GM21529 (cell line): ENCODE measurements at regions not wholly inside any gene's neighbourhood (a gene's known extent, or its start where the extent isn't known, plus 50 kb on each side); places are given as distances from the start of the nearest gene placed in this dataset.
"Not testable (repeated sequence)": the region's sequence is repeated elsewhere in the genome, so short reads cannot be mapped to it uniquely, and the experiment has no call there.

Experiments
- ATAC-seq: cut with Tn5 transposase; IDR thresholded peaks from one replicate; pipeline ENCODE4 v1.9.1; 2021; ENCODE audit not compliant: unreplicated experiment

DNA sequence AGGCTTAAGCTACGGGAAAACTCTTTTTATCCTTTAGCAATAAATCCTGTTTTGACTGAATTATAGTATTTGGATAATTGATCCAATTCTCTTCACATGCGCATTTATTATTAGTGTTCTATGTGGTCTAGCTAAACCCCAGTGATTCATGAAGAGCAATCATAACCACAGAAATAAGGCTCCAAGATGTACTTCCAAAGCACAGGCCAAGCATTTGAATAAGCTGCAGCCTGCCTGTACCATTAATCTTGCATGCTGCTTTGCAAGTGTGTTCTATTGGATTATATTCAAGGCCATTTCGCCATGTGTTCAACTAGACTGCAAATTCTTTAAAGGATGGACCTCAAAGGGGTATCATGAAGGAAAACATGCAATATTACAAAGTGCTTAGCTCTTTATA, 385.2 kb upstream of the FAT1 start:
- no peak for ATAC-seq

DNA sequence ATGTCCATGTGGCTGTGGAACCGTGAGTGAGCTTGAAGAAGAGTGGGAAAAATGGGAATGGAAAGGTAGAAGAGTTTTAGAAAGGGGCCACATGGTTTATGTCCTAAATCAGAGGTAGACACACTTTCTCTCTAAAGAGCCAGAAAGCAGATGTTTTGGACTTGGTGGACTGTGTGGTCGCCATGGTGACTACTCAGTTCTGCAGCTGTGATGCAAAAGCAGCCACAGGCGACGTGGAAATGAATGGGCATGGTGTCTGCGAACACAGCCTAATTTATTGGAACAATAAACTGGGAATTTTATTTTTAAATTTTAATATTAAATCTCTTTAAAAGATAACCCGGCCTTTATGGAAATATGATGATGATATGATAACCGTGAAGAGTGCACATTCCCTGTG, 386.0 kb upstream of the FAT1 start:
- no peak for ATAC-seq

DNA sequence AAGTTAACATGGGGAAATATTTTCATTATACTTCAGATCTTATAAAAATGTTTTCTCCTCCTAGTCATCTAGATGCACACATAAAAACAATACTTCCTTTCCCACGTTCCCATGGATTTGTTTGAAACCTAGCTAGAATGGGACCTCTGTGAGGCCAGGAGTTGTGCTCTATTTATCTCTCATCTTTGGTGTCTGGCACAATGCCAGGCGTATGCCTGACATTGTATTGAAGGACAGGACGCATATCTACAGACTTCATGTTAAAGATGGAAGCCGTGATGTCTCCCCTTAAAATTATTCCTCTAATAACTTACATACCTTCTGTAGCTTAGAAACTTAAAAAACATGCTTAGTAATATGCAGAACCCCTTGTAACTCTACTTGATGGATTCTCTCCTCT, 394.5 kb upstream of the FAT1 start:
- no peak for ATAC-seq

DNA sequence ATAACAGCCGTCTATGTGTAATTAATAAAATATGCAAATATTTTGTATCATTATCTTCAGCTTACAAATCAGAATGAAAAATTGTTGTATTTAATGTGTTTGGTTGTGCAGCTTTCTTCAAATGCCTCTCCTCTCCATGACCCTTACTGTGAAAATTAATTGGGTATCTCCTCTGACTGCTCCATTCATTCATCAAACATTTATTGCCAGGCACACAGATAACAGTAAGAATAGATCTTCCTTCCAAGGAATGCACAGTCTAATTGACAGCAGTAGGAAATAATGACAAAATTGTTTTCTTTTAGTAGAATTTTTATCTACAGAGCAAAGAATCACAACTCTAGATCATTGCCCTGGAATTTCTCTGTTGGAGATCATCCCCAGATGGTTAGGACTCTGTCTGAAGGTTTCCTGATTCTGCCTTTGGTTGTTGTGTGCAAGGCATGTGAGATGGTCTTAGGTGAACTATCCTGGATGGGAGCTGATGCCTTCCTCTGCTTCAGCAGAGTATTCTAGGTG, 395.0 kb upstream of the FAT1 start:
- ATAC-seq, result no peak

DNA sequence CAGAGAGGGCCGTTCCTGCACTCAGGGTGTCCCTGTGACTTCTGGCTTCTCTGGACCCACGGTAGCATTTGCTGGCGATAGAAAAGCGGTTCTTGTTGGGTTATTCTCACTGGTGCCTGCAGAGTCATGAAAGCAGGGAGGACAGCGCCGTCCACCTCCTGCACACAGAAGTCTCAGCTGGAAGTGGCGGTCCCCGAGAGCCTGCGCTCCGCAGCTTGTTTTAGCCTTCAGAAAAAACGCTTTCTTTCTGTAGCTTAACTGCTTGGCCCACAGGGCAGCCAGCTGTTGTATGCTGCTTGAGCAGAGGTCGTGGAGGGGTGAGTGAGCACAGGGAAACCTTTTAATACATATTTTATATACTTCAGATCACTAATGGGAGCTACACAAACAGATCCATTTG, 400.7 kb upstream of the FAT1 start:
- ATAC-seq, result no peak

DNA sequence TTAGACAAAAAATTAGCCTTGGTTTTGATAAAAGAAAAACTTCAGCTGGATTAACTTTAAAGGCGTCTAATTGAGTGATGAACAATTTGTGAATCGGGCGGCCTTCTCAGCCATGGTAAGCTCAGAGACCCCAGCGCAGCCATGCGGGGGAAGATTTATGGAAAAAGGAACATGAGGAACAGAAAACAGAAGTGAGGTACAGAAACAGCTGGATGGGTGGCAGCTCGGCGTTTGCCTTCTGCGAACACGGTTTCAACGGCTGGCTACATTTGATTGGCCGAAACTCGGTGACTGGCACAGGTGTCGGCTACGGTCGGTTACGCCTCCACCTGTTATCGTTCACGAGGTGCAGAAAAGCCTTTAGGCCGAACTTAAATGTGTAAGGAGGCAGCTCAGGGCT, 401.4 kb upstream of the FAT1 start:
- ATAC-seq, result no peak

DNA sequence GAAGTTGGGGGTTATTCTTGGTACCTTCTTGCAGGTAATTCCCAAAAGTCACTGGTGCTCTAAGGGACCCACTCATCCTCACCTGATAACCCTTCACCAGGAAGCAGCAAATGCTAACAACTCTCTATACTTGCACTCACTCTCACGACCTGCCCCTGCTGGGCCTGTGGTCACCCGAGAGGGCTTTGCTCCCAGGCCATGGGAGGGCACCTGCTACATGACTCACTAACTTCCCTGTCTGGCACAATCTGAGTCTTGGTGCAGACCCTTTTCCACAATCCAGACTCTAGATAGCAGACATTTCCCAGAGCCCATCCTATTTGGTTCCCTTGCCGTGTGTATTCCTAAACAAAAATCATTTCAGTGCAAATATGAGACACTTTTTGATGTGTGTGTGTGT, 403.8 kb upstream of the FAT1 start:
- no peak for ATAC-seq

DNA sequence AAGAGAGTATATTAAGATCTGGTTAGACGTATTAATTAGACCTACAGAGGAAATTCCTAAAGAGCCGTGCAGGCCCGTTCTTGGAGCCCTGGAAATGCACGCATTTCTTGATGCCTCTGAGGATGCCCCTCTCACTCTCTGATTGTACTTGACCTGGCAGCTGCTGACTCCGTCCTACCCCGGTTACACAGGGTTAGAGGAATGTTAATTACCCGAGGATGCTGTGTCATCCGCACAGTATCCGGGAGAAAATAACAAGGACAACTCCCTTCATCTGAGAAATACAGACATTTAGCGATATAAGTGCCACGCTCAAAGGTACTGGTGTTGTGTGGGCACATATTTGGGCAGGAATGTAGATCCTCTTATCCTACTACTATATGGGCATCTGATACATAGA, 404.6 kb upstream of the FAT1 start:
- ATAC-seq, result no peak

DNA sequence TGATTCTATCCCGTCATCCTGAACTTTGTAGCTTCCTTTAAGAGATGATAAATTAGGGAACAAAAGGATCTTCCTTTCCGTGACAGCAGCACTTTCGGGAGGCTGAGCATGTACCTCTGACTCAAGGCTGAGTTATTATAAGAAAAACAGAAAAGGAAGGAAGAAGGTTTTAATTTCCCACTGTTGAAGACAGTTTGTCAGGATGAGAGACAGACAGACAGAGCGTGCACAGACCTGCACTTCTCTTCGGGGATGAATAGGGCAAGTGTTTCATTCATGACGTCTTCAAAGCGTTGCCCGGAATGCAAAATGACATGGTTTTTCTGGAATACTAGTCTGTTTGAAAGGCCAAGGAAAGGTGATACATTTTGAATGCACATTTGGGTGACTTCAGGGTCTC, 405.3 kb upstream of the FAT1 start:
- no peak for ATAC-seq

DNA sequence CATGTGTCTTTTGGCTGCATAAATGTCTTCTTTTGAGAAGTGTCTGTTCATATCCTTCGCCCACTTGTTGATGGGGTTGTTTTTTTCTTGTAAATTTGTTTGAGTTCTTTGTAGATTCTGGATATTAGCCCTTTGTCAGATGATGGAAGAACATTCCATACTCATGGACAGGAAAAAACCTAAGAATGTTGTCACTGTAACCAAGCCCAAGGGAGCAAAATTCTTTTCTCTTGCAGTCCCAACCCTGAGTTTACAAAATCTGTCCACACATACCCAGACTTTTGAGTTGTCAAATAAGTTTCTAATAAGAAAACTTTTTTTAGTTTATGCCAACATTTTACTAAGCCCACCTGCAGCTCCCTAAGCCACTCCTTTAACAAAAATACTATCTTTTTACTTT, 408.2 kb upstream of the FAT1 start:
- not testable (repeated sequence) for ATAC-seq

DNA sequence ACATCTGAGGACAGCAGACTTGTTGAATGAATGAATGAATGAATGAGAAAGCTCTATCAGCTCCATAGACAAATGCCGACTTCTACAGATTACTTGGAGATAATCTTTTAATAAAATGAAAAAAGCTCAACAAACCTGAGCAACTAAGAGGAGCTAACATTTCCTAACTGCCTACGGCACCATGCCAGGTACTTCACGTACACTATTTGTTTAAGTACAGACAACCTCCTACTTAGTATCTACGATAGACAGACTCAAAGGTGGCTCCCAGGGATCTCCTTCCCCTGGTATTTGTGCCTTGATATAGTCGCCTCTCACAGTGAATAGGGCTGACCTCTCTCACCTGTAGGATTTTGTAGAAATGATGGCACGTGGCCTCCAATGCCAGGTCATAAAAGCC, 412.2 kb upstream of the FAT1 start:
- no peak for ATAC-seq

DNA sequence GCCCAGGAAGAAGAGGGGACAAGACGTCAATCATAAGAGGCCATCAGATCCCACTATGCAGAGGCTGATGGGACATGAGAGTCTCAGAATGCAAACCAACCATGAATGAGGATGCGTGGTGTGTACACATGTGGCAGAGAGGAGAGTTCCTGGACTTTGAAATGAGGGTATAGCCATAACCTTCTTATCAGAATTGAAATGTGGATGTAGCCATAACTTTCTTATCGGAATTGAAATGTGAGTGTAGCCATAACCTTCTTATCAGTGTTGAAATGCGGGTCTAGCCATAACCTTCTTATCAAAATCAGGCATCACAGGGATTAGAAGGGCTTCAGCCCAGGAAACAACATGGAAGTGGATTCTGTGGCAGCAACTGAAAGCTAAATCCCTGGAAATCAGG, 415.5 kb upstream of the FAT1 start:
- no peak for ATAC-seq

DNA sequence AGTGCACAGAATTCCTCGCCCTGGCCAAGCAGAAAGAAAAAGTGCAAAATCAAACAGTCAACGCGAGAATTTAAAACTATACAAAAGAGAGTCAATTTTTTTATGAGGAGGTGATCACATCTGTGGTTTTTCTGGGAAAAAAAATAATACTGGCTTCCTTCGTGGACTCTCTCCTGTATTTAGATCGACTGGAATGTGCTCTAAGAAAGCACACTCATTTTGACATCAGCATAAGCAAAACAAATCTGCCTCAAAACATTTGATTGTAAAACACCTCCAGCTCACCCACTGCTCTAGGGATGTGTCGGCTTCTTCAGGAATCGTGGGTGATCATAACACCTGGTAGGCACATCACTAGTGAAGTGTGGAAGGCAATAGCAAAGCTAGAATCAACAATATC, 417.4 kb upstream of the FAT1 start:
- ATAC-seq, result no peak

DNA sequence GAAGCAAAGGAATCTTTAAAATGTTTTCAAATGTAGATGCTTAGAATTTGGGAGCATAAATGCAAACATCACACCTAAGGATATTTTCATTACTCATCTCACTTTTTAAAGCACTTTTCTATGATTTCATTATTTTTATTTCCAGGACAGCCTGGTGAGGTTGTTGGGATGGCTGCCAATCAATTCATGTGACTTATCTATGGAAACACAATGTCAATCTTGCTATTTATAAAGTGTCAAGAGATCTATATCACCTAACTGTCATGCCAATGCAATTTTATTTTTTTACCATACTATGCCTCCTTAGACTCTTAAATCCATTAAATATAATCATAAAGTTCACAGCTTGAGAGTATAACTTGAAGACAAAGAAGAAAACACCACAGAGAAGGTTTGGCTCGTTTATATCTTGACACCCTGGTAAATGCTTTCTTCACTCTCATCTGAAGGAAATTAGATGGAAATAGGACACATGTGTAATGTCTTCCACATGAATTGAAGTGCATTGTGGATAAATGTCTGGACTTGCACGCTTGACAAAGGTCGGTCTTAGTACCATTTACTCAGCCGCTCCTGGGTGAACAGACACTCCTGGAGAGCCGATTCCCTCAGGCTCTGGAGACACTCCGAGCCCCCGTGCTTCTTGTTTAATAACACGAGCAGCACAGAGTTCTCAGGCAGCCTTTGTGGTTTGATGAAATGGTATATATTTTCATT, 425.7 kb upstream of the FAT1 start:
- no peak for ATAC-seq

DNA sequence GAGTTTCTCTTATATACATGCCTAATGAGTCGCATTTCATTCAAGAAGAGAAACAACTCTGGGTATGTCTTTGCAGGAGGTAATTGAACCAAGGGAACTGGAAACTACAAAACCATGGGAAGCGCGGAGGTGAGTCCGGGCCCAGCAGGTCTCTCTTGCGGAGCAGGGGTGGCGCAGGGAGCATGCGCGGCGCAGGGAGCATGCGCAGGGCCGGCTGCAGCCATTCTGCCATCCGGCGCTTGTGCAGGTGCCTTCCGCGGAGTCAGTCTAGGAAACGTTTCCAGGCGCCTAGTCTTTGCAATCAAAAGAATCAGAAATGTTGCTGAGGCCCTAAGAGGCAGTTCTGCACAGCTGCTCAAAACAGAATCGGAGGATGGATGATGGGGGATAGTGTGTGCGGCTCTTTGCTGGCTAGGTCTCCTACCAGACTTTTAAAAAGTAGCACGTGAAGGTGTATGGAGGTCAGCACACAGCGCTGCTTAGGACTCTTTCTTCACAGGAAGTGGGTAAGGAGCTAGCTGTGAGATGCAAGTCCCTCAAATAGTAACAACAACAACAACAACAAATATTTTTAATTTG, 433.8 kb upstream of the FAT1 start:
- ATAC-seq, result no peak

DNA sequence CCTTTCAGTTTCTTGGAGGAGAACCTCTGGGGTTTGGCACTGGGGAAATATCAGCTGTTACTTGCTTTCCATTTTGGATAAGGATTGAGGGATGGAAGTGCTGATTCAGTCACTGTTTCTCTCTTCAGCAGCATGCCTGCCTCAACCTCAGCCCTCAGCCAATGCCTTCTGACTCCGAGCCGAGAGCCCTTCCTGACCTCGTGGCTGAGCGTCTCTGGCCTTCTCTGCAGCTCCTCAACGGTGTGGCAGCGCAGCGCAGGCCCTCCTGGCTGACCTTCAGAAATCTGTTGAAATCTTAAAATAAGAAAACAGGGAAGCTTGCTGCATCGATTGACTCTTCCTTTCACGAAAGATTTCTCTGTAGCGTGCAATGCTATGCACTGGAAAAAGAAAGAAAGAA, 434.3 kb upstream of the FAT1 start:
- ATAC-seq, result no peak

DNA sequence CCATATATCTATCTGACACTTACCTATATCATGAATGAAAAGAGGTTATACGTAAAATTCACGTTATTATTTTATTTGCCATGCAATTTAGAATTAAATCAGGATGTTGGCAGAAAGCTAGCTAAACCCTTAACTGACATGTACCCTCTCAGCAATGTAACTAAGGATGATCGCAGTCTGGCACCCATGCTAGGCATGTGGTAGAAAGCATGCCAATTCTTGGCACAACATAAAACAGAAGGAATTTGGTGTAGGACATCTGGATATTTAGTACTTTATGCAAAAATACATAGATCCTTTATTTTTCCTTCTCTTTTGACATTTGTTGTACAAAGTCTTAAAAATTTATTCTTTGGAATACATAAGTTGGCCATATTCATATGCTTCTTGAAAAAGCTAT, 436.8 kb upstream of the FAT1 start:
- no peak for ATAC-seq

DNA sequence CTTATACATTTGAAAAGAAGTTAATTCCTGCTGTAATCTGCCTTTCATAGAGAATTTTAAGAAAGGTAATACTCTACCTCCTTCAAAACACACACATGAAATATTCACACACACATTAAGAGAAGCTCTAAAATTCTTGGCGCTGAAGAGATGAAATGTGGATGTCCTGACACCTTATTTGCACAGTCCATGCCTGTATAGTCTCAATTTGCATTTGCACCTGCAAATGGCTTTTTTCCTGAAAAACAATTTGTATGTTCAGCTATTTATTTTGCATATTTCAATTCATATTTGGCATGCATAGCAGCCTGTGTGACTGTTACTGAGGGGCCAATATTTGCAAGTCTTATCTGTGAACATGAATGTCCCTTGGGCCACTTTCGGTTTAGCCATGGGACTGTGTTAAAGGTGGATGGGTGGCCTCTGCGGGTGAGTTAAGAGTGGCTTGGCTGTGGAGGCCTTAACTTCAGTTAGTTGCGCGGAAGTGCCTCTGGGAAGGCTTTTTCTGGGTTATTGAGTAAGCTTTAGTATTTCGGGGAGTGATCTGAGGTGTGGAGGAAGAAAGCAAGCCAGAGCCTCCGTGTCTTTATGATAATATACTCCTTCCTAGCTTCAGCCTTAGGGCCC, 443.3 kb upstream of the FAT1 start:
- ATAC-seq, result no peak

DNA sequence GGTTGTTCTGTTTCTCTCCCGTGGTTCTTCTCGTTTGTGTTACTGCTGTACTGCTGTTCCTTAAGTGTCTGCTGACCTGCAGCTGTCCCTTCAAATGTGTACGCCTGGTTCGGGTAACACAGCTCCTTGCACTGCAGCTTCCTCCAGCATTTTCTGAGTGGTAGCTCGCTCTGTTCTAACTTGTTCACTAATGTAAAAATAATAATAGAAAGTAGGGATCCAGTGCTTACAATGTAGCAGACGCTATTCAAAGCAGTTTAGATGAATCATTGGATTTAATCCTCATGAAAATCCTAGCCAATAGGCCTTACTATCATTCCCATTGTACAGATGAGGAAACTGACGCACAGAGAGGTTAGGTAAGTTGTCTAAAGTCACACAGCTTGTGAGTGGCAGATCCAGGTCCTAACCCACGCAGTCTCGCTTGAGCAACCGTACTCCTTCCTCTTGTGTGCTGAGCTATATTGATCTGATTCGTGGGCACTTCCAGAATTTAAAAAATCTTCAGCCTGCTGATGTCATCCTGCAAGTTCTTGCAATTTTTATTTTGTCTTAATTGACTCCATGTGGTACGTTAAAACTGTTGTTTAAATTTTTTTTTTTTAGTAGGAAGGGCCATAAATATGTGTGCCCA, 448.2 kb upstream of the FAT1 start:
- ATAC-seq, result no peak

DNA sequence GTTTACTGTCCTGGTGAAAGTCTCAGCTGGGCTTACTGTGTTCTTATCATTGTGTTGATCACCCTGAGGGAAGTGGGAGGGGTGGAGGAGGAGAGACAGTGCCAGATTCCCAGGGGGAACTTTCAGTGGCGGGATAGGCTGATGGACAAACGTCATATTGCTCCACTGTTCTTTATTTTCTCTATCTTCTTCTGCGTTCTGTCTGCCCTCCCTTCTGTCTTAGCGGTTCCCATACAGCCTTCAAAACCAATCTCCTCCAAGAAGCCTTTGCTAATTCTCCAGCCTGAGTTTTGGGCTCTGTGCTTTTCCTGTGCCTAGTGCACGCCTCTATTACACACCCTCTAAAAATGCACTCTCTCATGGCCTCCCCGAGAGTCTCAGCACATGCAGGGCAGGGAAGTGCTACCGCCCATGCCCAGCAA, 448.7 kb upstream of the FAT1 start:
- ATAC-seq, result no peak

DNA sequence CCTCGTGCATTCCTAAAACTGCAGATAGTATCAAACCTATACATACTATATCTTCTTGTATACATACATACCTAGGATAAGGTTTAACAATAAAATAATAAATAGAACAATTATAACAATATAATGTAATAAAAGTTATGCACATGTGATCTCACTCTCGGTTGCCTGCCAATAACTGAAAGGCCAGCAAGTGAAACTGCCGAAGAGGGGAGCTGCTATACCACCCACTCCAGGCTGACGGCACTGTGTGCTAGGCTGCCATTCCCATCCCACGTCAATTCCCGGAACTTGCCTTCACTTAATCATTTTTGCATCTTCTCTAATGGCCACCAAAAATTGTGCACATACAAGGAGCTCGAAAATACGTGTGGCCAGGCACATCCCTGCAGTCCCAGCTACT, 451.1 kb upstream of the FAT1 start:
- no peak for ATAC-seq

DNA sequence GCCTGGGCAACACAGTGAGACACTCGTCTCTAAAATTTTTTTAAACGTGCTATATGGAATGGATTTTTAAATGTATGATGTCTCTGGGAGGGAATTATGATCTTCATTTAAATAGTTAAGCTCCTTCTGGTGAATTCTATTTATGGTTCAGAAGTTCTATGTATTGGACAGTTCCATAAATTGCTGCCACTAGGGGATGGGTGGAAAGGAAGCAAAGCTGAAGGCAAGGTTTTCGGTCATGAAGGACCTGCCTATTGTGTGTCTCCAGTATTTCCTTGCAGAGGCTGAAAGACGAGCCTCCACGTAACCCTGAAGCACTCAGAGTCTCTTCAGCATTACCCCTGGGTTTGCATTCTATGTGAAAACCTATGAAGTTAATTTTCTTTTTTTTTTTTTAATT, 451.5 kb upstream of the FAT1 start:
- no peak for ATAC-seq
